Fibroblast of pulmonary artery (primary cell): ENCODE measurements at regions not wholly inside any gene's neighbourhood (a gene's known extent, or its start where the extent isn't known, plus 50 kb on each side); places are given as distances from the start of the nearest gene placed in this dataset.

Source experiments
- DNase-seq: peaks from one replicate; pipeline ENCODE4 v3.0.0-alpha.2; 2010; ENCODE audit warnings: low read depth
- H3K4me3 ChIP-seq: replicated peaks from 2 replicates; pipeline ENCODE4 v1.5.1; 2011; ENCODE audit warnings: low read depth, mild to moderate bottlenecking, control low read depth, low read length, moderate library complexity
- CTCF ChIP-seq: IDR thresholded peaks from 2 replicates; pipeline ENCODE4 v1.5.1; 2011; ENCODE audit warnings: mild to moderate bottlenecking, control low read depth, low read length, inconsistent platforms; ENCODE audit errors: missing control alignments

- no peak overlapping the region for H3K4me3 ChIP-seq
- no peak for DNase-seq
- TF ChIP-seq CTCF, result no peak
These were observed 267.2 kb downstream of the TFEC start for GRCh38 chr7:115763347-115763746.

GRCh38 chr7:115758025-115758424, 272.5 kb downstream of the TFEC start:
- H3K4me3 ChIP-seq, result no peak overlapping the region
- TF ChIP-seq CTCF, result no peak
- DNase-seq, result no peak

- no peak overlapping the region for H3K4me3 ChIP-seq
- TF ChIP-seq CTCF, result no peak
- DNase-seq, result no peak
These were observed 276.3 kb downstream of the TFEC start for GRCh38 chr7:115754226-115754625.

- no peak overlapping the region for H3K4me3 ChIP-seq
- DNase-seq, result peak; percentile 3
- no peak for TF ChIP-seq CTCF
These were observed 280.6 kb downstream of the TFEC start for GRCh38 chr7:115749924-115750323.

GRCh38 chr7:115748123-115748738, 282.3 kb downstream of the TFEC start:
- no peak overlapping the region for H3K4me3 ChIP-seq
- peak; percentile 4 for DNase-seq
- TF ChIP-seq CTCF, result peak; percentile 37

GRCh38 chr7:115747174-115747573, 283.4 kb downstream of the TFEC start:
- TF ChIP-seq CTCF, result no peak
- peak; percentile 3 for DNase-seq
- no peak overlapping the region for H3K4me3 ChIP-seq

GRCh38 chr7:115740043-115740442, 290.5 kb downstream of the TFEC start:
- no peak for TF ChIP-seq CTCF
- no peak for DNase-seq
- H3K4me3 ChIP-seq, result no peak overlapping the region
